SK-N-SH (cell line): ENCODE measurements at regions not wholly inside any gene's neighbourhood (a gene's known extent, or its start where the extent isn't known, plus 50 kb on each side); places are given as distances from the start of the nearest gene placed in this dataset.

Experiments used
- CTCF ChIA-PET: fragments of 300-600, 350-600 bp; formaldehyde crosslinking; extraction: SDS; loops from one replicate; lab custom pipeline; 2021; lab: Yijun Ruan, JAX
- POLR2A ChIA-PET: fragments of 350-600 bp; sonication (Branson Sonifier 250); formaldehyde crosslinking; extraction: SDS; loops from one replicate; lab custom pipeline; 2020; ENCODE audit warnings: antibody characterized with exemption, inconsistent platforms; lab: Yijun Ruan, JAX
- DNase-seq: peaks from one replicate; pipeline ENCODE4 v3.0.0; 2012
- H2AFZ ChIP-seq: fragments of 200-600 bp; sonication (generic); 2 replicates; pipeline ENCODE4 v1.8.1; 2016; ENCODE audit warnings: antibody characterized with exemption, mild to moderate bottlenecking, low read depth
- H3F3A ChIP-seq: fragments of 200-600 bp; sonication (generic); replicated peaks from 2 replicates; pipeline ENCODE3; 2016; ENCODE audit warnings: antibody characterized with exemption, mild to moderate bottlenecking; ENCODE audit not compliant: insufficient read depth
- H3K27ac ChIP-seq, 2 experiments: fragments of 200-500 bp in 1 of 2; fragments of 200-600 bp in 1 of 2; sonication (Bioruptor generic) in 1 of 2; sonication (generic), shearing (Covaris generic) in 1 of 2; 2 replicates each; pipeline versions ENCODE4 v1.5.1 to v1.6.1; 2014 to 2016; ENCODE audit warnings: low read depth in 2 of 2, inconsistent platforms in 1 of 2, low read length in 1 of 2, mild to moderate bottlenecking in 1 of 2, mixed read lengths in 1 of 2
- H3K27me3 ChIP-seq: fragments of 200-600 bp; sonication (generic), shearing (Covaris generic); 2 replicates; pipeline ENCODE4 v1.6.1; 2016; ENCODE audit warnings: mixed run types; ENCODE audit not compliant: insufficient read depth
- H3K36me3 ChIP-seq, 2 experiments: fragments of 200-500 bp in 1 of 2; fragments of 200-600 bp in 1 of 2; sonication (Bioruptor generic) in 1 of 2; sonication (generic) in 1 of 2; replicated peaks in 1 of 2; 2 replicates each; pipeline versions ENCODE3 to v1.5.1; 2014 to 2016; ENCODE audit warnings: low read length in 1 of 2, mild to moderate bottlenecking in 1 of 2; ENCODE audit not compliant: insufficient read depth in 2 of 2, control insufficient read depth in 1 of 2
- H3K4me1 ChIP-seq, 2 experiments: fragments of 200-500 bp in 1 of 2; fragments of 200-600 bp in 1 of 2; sonication (Bioruptor generic) in 1 of 2; sonication (generic), shearing (Covaris generic) in 1 of 2; 2 replicates each; pipeline versions ENCODE4 v1.5.1 to v1.6.1; 2014 to 2016; ENCODE audit warnings: low read depth in 1 of 2, low read length in 1 of 2, mixed run types in 1 of 2; ENCODE audit not compliant: insufficient read depth in 2 of 2, control insufficient read depth in 1 of 2
- H3K4me2 ChIP-seq: fragments of 200-600 bp; sonication (generic), shearing (Covaris generic); 2 replicates; pipeline ENCODE4 v1.6.1; 2017; ENCODE audit warnings: mixed run types
- H3K4me3 ChIP-seq, 2 experiments: fragments of 200-500 bp in 1 of 2; fragments of 200-600 bp in 1 of 2; sonication (Bioruptor generic) in 1 of 2; sonication (generic), shearing (Covaris generic) in 1 of 2; 2 replicates each; pipeline versions ENCODE4 v1.5.1 to v1.8.1; 2014 to 2016; ENCODE audit warnings: low read depth in 2 of 2, inconsistent platforms in 1 of 2, low read length in 1 of 2, mild to moderate bottlenecking in 1 of 2, mixed read lengths in 1 of 2, moderate library complexity in 1 of 2
- H3K79me2 ChIP-seq: fragments of 200-600 bp; sonication (generic); 2 replicates; pipeline ENCODE4 v1.8.1; 2017; ENCODE audit warnings: mild to moderate bottlenecking; ENCODE audit not compliant: insufficient read depth
- H3K9ac ChIP-seq: fragments of 200-600 bp; sonication (generic); 2 replicates; pipeline ENCODE4 v1.6.1; 2017; ENCODE audit warnings: mixed run types
- H3K9me2 ChIP-seq: fragments of 200-600 bp; sonication (generic); 2 replicates; pipeline ENCODE4 v1.6.1; 2017; ENCODE audit warnings: mixed run types
- H3K9me3 ChIP-seq: fragments of 200-600 bp; sonication (generic); 2 replicates; pipeline ENCODE4 v1.6.1; 2017; ENCODE audit warnings: mixed run types, mild to moderate bottlenecking, moderate library complexity
- H4K20me1 ChIP-seq: fragments of 200-600 bp; sonication (generic); 2 replicates; pipeline ENCODE4 v1.6.1; 2017; ENCODE audit warnings: mild to moderate bottlenecking, mixed run types; ENCODE audit not compliant: insufficient read depth
- CHD2 ChIP-seq: fragments of 150-350 bp; IDR thresholded peaks from 2 replicates; pipeline ENCODE4 v1.6.1; 2018; ENCODE audit warnings: low read length; ENCODE audit not compliant: partially characterized antibody
- ELF1 ChIP-seq: IDR thresholded peaks from 2 replicates; pipeline ENCODE4 v1.4.0; 2012
- EZH2phosphoT487 ChIP-seq: fragments of 200-600 bp; sonication (generic); IDR thresholded peaks from 2 replicates; pipeline ENCODE4 v1.6.1; 2017; ENCODE audit warnings: low read depth, mixed run types, mild to moderate bottlenecking, antibody characterized with exemption, moderate library complexity, borderline replicate concordance
- FOSL2 ChIP-seq: IDR thresholded peaks from 2 replicates; pipeline ENCODE4 v1.4.0; 2012; ENCODE audit warnings: low read depth, mild to moderate bottlenecking, moderate library complexity, borderline replicate concordance
- FOXM1 ChIP-seq: IDR thresholded peaks from 2 replicates; pipeline ENCODE4 v1.4.0; 2012; ENCODE audit warnings: low read depth, mild to moderate bottlenecking
- GATA2 ChIP-seq: sonication (generic); formaldehyde crosslinking; IDR thresholded peaks from 2 replicates; pipeline ENCODE4 v1.5.0; 2020; ENCODE audit warnings: mild to moderate bottlenecking, missing genetic modification reagents
- IRF3 ChIP-seq: fragments of 150-350 bp; IDR thresholded peaks from 2 replicates; pipeline ENCODE4 v1.6.1; 2016; ENCODE audit warnings: mild to moderate bottlenecking, low read depth, low read length
- JUND ChIP-seq: IDR thresholded peaks from 2 replicates; pipeline ENCODE4 v1.4.0; 2012
- MXI1 ChIP-seq: IDR thresholded peaks from 2 replicates; pipeline ENCODE4 v1.6.1; 2012; ENCODE audit warnings: mild to moderate bottlenecking, low read depth, low read length, improper control_type of control experiment
- NFIC ChIP-seq: IDR thresholded peaks from 2 replicates; pipeline ENCODE4 v1.4.0; 2012; ENCODE audit warnings: borderline replicate concordance
- PBX3 ChIP-seq: IDR thresholded peaks from 2 replicates; pipeline ENCODE4; 2012
- POLR2AphosphoS5 ChIP-seq: IDR thresholded peaks from 2 replicates; pipeline ENCODE4 v1.6.1; 2012; ENCODE audit warnings: low read depth, low read length
- RCOR1 ChIP-seq: fragments of 150-350 bp; IDR thresholded peaks from 2 replicates; pipeline ENCODE4 v1.6.1; 2017; ENCODE audit warnings: antibody characterized with exemption, low read length
- REST ChIP-seq: IDR thresholded peaks from 2 replicates; pipeline ENCODE4 v1.6.1; 2012; ENCODE audit warnings: mild to moderate bottlenecking, low read depth, low read length, moderate library complexity
- RXRA ChIP-seq: IDR thresholded peaks from 2 replicates; pipeline ENCODE4 v1.4.0; 2012; ENCODE audit warnings: low read depth, mild to moderate bottlenecking, borderline replicate concordance
- SIN3A ChIP-seq: IDR thresholded peaks from 2 replicates; pipeline ENCODE4 v1.6.1; 2012; ENCODE audit warnings: low read depth, mild to moderate bottlenecking, low read length, moderate library complexity, borderline replicate concordance
- SMC3 ChIP-seq: IDR thresholded peaks from 2 replicates; pipeline ENCODE4 v1.6.1; 2012; ENCODE audit warnings: low read depth, low read length, improper control_type of control experiment
- TAF1 ChIP-seq: IDR thresholded peaks from 2 replicates; pipeline ENCODE4 v1.6.1; 2012; ENCODE audit warnings: low read depth, mild to moderate bottlenecking, low read length, moderate library complexity, borderline replicate concordance
- TEAD4 ChIP-seq: IDR thresholded peaks from 2 replicates; pipeline ENCODE4 v1.4.0; 2012; ENCODE audit warnings: mild to moderate bottlenecking, borderline replicate concordance; ENCODE audit not compliant: insufficient read depth
- WGBS: methylation state at CpG from one replicate; pipeline ENCODE4 v1.1.6; 2017; ENCODE audit warnings: low lambda C conversion rate; 5-methylcytosine and 5-hydroxymethylcytosine counted together
- TF ChIP-seq, protein P1 (sequence below): fragments of 150-350 bp; IDR thresholded peaks from 2 replicates; pipeline ENCODE4 v1.6.1; 2017; ENCODE audit warnings: antibody characterized with exemption, low read length, low read depth, borderline replicate concordance
- TF ChIP-seq, protein P2 (sequence below): IDR thresholded peaks from 2 replicates; pipeline ENCODE4 v1.4.0; 2012; ENCODE audit warnings: low read depth, borderline replicate concordance

DNA sequence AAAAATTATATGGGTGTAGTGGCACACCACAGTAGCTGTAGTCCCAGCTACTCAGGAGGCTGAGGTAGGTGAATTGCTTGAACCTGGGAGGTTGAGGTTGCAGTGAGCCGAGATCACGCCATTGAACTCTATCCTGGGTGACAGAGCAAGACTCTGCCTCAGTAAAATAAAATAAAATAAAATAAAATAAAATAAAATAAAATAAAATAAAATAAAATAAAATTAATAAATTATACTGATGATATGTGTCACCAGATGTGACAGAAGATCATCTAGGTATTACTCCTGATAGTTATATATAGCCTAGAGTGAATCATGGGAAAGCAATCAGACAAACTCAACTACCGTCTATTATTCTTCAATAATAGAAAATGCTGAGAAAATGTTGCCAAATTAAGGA, 972.5 kb downstream of the MRPL39 start:
- POLR2A ChIA-PET: no interaction called here
- no peak overlapping the region for H3K4me2 ChIP-seq
- no peak overlapping the region for H2AFZ ChIP-seq
- CTCF ChIA-PET: no interaction called here
- H3F3A ChIP-seq: no peaks in the 10 kb centered on the region
- H3K4me3 ChIP-seq: no peak overlapping the region
- 86% methylated on average over 3 of the region's 3 CpGs for WGBS
- TF ChIP-seq IRF3: no peak
- TF ChIP-seq RCOR1: no peak
- TF ChIP-seq TEAD4: no peak
- no peak for TF ChIP-seq FOXM1
- no peak for TF ChIP-seq TAF1
- no peak for TF ChIP-seq CHD2
- TF ChIP-seq JUND: no peak
- no peak for TF ChIP-seq MXI1
- TF ChIP-seq FOSL2: no peak
- TF ChIP-seq ELF1: no peak
- TF ChIP-seq GATA2 (CRISPR knock-in tag): no peak
- TF ChIP-seq EZH2phosphoT487: no peak
- TF ChIP-seq RXRA: no peak
- no peak for TF ChIP-seq SMC3
- TF ChIP-seq, protein P1, sequence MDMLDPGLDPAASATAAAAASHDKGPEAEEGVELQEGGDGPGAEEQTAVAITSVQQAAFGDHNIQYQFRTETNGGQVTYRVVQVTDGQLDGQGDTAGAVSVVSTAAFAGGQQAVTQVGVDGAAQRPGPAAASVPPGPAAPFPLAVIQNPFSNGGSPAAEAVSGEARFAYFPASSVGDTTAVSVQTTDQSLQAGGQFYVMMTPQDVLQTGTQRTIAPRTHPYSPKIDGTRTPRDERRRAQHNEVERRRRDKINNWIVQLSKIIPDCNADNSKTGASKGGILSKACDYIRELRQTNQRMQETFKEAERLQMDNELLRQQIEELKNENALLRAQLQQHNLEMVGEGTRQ: no peak
- TF ChIP-seq NFIC: no peak
- TF ChIP-seq POLR2AphosphoS5: no peak
- H4K20me1 ChIP-seq: no peaks in the 10 kb centered on the region
- no peak for DNase-seq
- no peaks in the 10 kb centered on the region for H3K27me3 ChIP-seq
- H3K79me2 ChIP-seq: no peaks in the 10 kb centered on the region
- no peaks in the 10 kb centered on the region for H3K36me3 ChIP-seq
- H3K9me3 ChIP-seq: no peaks in the 10 kb centered on the region
- no peaks in the 10 kb centered on the region for H3K9me2 ChIP-seq
- no peak overlapping the region for H3K27ac ChIP-seq
- H3K9ac ChIP-seq: no peak overlapping the region
- H3K4me1 ChIP-seq: peaks cover 0 to 3% of the 10 kb centered on the region in 2 experiments; a peak in 1 of 4 replicates

DNA sequence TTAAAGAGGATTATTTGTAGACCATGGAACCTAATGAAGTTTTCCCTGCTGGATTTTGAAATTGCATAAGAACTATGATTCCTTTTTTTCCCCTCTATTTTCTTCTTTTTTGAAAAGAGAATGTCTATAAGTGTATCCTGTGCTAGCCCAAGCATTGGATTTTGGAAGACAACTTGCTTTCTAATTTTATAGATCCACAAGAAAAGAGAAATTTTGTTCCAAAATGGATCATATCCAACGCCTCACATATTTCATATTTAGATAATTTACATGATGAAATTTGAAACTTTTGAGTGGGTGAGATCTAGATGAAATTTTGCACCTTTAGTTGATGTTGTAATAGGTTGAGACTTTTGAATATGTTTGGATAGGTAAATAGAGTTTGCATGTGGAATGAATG, 978.7 kb downstream of the MRPL39 start:
- Histone ChIP-seq H2AFZ (peak overlapping the region; percentile 73; the same call in 1 of the 2 replicates), H3K9me3 (no peaks in the 10 kb centered on the region), H3K4me3 (no peak overlapping the region), H3K79me2 (no peaks in the 10 kb centered on the region), H4K20me1 (no peaks in the 10 kb centered on the region), H3K27ac (no peak overlapping the region), H3F3A (no peaks in the 10 kb centered on the region), H3K27me3 (no peaks in the 10 kb centered on the region), H3K4me2 (no peak overlapping the region; the same call in 1 of the 2 replicates), H3K36me3 (no peaks in the 10 kb centered on the region), H3K9me2 (no peaks in the 10 kb centered on the region), H3K4me1 (0 out of 4 replicates have a peak, but pooled peaks cover 0 to 4% of the 10 kb centered on the region in 2 experiments), H3K9ac (no peak overlapping the region)
- WGBS: 50% methylated on average over 1 of the region's 1 CpG
- CTCF ChIA-PET: no interaction called here
- POLR2A ChIA-PET: no interaction called here
- DNase-seq: no peak
- no peak for TF ChIP-seq RXRA
- TF ChIP-seq MXI1: no peak
- TF ChIP-seq SIN3A: no peak
- TF ChIP-seq REST: no peak
- TF ChIP-seq, protein P2, sequence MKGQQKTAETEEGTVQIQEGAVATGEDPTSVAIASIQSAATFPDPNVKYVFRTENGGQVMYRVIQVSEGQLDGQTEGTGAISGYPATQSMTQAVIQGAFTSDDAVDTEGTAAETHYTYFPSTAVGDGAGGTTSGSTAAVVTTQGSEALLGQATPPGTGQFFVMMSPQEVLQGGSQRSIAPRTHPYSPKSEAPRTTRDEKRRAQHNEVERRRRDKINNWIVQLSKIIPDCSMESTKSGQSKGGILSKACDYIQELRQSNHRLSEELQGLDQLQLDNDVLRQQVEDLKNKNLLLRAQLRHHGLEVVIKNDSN: no peak
- TF ChIP-seq PBX3: no peak
- TF ChIP-seq CHD2: no peak
- TF ChIP-seq SMC3: no peak
